Keratinocyte (primary cell): ENCODE measurements at regions not wholly inside any gene's neighbourhood (a gene's known extent, or its start where the extent isn't known, plus 50 kb on each side); places are given as distances from the start of the nearest gene placed in this dataset.
A peak's percentile ranks its signal among the peaks of the same experiment; 100 is the strongest.

Experiments used
- DNase-seq: peaks from one replicate; pipeline ENCODE4 v3.0.0-alpha.2; 2011; ENCODE audit warnings: low read depth, missing footprints, low spot score
- FAIRE-seq: peaks from 2 replicates; lab custom pipeline; 2011; peaks lifted over from hg19 to GRCh38; lab: Jason Lieb, UNC
- H2AFZ ChIP-seq: 2 replicates; pipeline ENCODE4 v1.6.0; 2012; ENCODE audit warnings: low read length, control low read depth, inconsistent platforms; ENCODE audit not compliant: control insufficient read depth
- H3K27ac ChIP-seq: 2 replicates; pipeline ENCODE4 v1.5.1; 2011; ENCODE audit warnings: low read length; ENCODE audit not compliant: control insufficient read depth, insufficient read depth
- H3K27me3 ChIP-seq: 3 replicates; pipeline ENCODE4 v1.6.0; 2011; ENCODE audit warnings: low read length; ENCODE audit not compliant: control insufficient read depth, insufficient read depth; ENCODE audit errors: extremely low read depth
- H3K36me3 ChIP-seq, 2 experiments: 2 replicates in 1 of 2; 3 replicates in 1 of 2; pipeline ENCODE4 v1.5.1; 2011; ENCODE audit warnings: low read length in 2 of 2, mild to moderate bottlenecking in 1 of 2; ENCODE audit not compliant: control insufficient read depth in 2 of 2, insufficient read depth in 2 of 2; ENCODE audit errors: extremely low read depth in 1 of 2
- H3K4me1 ChIP-seq: 3 replicates; pipeline ENCODE4 v1.5.1; 2011; ENCODE audit warnings: low read length; ENCODE audit not compliant: control insufficient read depth, insufficient read depth; ENCODE audit errors: extremely low read depth
- H3K4me2 ChIP-seq: 3 replicates; pipeline ENCODE4 v1.6.0; 2011; ENCODE audit warnings: low read depth, low read length; ENCODE audit not compliant: control insufficient read depth, insufficient read depth; ENCODE audit errors: extremely low read depth
- H3K4me3 ChIP-seq, 3 experiments: fragments of 200-600 bp in 1 of 3; sonication (generic) in 1 of 3; 2 replicates in 2 of 3; 3 replicates in 1 of 3; pipeline ENCODE4 v1.5.1; 2011 to 2016; ENCODE audit warnings: low read length in 3 of 3, mild to moderate bottlenecking in 3 of 3, control low read depth in 2 of 3, inconsistent platforms in 1 of 3, low read depth in 1 of 3, mixed read lengths in 1 of 3, mixed run types in 1 of 3, moderate library complexity in 1 of 3; ENCODE audit not compliant: control insufficient read depth in 2 of 3, insufficient read depth in 2 of 3; ENCODE audit errors: extremely low read depth in 1 of 3
- H3K79me2 ChIP-seq: 2 replicates; pipeline ENCODE4 v1.6.0; 2012; ENCODE audit warnings: low read length; ENCODE audit not compliant: control insufficient read depth, insufficient read depth
- H3K9ac ChIP-seq: 3 replicates; pipeline ENCODE4 v1.6.0; 2011; ENCODE audit warnings: low read length; ENCODE audit not compliant: control insufficient read depth, insufficient read depth; ENCODE audit errors: extremely low read depth
- H3K9me1 ChIP-seq: 3 replicates; pipeline ENCODE4 v1.6.0; 2011; ENCODE audit warnings: low read length; ENCODE audit not compliant: control insufficient read depth, insufficient read depth; ENCODE audit errors: extremely low read depth
- H3K9me3 ChIP-seq: 2 replicates; pipeline ENCODE4 v1.5.1; 2012; ENCODE audit warnings: low read depth, low read length; ENCODE audit not compliant: control insufficient read depth
- H4K20me1 ChIP-seq: 3 replicates; pipeline ENCODE4 v1.6.0; 2011; ENCODE audit warnings: low read length; ENCODE audit not compliant: control insufficient read depth, insufficient read depth; ENCODE audit errors: extremely low read depth
- EZH2 ChIP-seq: IDR thresholded peaks from one replicate; pipeline ENCODE4 v1.6.1; 2012; ENCODE audit warnings: inconsistent platforms, mild to moderate bottlenecking, low read length, moderate library complexity
- dilution Hi-C: fragments of 300-500 bp; cut with MboI; formaldehyde crosslinking; loops from one replicate; pipeline ENCODE4 v1.7.0; 2020; ENCODE audit warnings: low sequenced_read_pairs; ENCODE audit not compliant: extremely low pct_ligation_motif_present
- TF ChIP-seq, protein P1 (sequence below), 3 experiments: IDR thresholded peaks in 1 of 3; conservative IDR thresholded peaks in 1 of 3; optimal IDR thresholded peaks in 1 of 3; 2 replicates in 2 of 3; 3 replicates in 1 of 3; pipeline versions ENCODE3 to v1.5.1; 2011; ENCODE audit warnings: low read length in 3 of 3, mild to moderate bottlenecking in 3 of 3, moderate library complexity in 2 of 3, control low read depth in 1 of 3, inconsistent platforms in 1 of 3; ENCODE audit not compliant: insufficient read depth in 2 of 3; ENCODE audit errors: extremely low read depth in 1 of 3

DNA sequence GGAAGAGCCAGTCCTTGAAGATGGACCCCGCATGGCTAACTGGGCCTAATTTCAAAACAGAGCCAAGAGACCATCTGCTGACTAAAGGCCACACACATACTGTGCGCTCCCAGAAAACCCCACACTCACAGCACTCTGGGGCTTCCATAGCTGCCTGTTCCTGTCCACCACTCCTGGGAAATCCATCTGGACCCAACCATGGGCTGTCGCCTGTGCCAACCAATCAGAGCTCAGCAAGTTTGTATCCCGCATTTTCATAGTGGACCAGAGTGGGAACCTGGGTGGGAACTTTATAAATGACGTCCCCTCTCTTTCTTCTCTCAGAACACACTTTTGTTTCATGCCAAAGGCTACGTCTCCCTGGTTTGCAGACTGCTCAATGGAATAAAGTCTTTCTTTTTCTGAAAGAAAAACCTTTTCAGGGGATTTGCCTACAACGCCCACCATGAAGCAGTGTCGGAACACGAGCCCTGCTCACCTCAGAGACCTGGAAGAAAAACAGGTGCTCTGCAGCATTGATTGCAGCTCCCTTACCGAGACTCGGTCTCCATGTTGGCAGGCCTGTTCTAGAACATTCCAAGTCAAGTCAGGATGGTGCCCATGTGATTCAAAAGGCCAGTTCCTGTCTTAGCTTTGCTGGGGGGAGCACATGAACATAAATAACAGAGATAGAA lies 137.2 kb upstream of the GPC1 start:
- Histone ChIP-seq H3K79me2 (no peaks in the 10 kb centered on the region), H3K36me3 (no peaks in the 10 kb centered on the region), H3K9me3 (no peaks in the 10 kb centered on the region), H3K27ac (no peak overlapping the region), H3K4me3 (no peak overlapping the region), H3K9me1 (no peaks in the 10 kb centered on the region), H4K20me1 (no peaks in the 10 kb centered on the region), H3K4me1 (no peaks in the 10 kb centered on the region), H3K27me3 (peaks cover 15% of the 10 kb centered on the region), H3K4me2 (no peak overlapping the region), H3K9ac (no peak overlapping the region), H2AFZ (no peak overlapping the region)
- no peak for FAIRE-seq
- no peak for DNase-seq
- dilution Hi-C loops, result no loop called here
- TF ChIP-seq EZH2, result no peak
- TF ChIP-seq, protein P1, sequence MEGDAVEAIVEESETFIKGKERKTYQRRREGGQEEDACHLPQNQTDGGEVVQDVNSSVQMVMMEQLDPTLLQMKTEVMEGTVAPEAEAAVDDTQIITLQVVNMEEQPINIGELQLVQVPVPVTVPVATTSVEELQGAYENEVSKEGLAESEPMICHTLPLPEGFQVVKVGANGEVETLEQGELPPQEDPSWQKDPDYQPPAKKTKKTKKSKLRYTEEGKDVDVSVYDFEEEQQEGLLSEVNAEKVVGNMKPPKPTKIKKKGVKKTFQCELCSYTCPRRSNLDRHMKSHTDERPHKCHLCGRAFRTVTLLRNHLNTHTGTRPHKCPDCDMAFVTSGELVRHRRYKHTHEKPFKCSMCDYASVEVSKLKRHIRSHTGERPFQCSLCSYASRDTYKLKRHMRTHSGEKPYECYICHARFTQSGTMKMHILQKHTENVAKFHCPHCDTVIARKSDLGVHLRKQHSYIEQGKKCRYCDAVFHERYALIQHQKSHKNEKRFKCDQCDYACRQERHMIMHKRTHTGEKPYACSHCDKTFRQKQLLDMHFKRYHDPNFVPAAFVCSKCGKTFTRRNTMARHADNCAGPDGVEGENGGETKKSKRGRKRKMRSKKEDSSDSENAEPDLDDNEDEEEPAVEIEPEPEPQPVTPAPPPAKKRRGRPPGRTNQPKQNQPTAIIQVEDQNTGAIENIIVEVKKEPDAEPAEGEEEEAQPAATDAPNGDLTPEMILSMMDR (optimal IDR thresholded peaks at IDR 0.05 in 1 of 3, IDR thresholded peaks at IDR 0.05 in 1 of 3, conservative IDR thresholded peaks at IDR 0.05 in 1 of 3; ENCODE audit: extremely low read depth in 1 of 3, insufficient read depth in 2 of 3, low read length in 3 of 3), result no peak

DNA sequence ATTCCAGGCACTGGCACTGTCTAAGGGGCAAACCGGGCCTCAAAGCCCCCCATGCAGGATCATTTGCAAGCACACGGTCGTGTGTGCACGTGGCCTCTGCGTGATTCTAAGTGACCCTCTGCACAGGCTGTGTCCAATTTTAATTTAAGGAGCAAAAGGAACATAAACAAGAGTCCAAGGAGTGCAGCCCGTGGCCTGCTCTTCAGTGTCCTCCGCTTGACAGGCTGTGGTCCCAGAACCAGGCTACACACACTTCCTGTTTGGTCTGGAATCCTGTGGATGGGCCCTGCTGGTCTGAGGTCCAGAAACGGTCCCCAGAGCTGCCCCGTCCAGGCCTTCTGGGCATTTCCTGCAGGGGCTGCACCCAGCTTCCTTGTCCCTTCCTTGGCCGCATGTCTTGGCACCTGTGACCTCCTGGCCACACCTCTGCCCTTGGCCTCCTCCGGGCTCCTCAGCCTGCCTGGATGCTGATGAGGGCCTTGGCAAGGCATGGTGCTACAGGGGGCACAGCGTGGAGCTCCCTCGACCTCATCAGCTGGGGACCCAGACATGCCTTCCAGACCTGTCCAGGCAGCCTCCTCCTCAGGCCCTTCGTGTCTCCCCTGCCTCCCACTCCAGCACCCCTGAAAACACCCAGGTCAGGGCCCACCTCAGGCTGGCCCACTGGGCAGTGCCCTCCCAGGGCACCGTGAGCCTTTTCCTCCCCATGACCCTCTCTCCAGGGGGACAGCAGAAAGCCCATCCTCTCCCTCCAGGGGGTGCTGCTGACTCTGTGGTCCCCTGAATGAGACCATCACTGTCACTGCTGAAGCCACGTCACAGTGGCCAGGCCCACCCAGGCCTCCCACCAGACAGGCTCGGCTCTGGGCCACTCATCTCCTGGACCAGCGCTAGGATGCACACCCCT lies 136.4 kb upstream of the GPC1 start:
- no peak overlapping the region for H2AFZ ChIP-seq
- no peaks in the 10 kb centered on the region for H3K79me2 ChIP-seq
- FAIRE-seq (no peak), DNase-seq (no peak)
- no peaks in the 10 kb centered on the region for H3K4me1 ChIP-seq
- H3K36me3 ChIP-seq, result no peaks in the 10 kb centered on the region
- H4K20me1 ChIP-seq, result no peaks in the 10 kb centered on the region
- dilution Hi-C loops, result no loop called here
- no peak overlapping the region for H3K4me3 ChIP-seq
- H3K4me2 ChIP-seq, result no peak overlapping the region
- no peaks in the 10 kb centered on the region for H3K9me3 ChIP-seq
- H3K9me1 ChIP-seq, result no peaks in the 10 kb centered on the region
- H3K27ac ChIP-seq, result no peak overlapping the region
- H3K27me3 ChIP-seq, result peaks cover 11% of the 10 kb centered on the region
- no peak overlapping the region for H3K9ac ChIP-seq
- TF ChIP-seq, protein P1 (optimal IDR thresholded peaks at IDR 0.05 in 1 of 3, IDR thresholded peaks at IDR 0.05 in 1 of 3, conservative IDR thresholded peaks at IDR 0.05 in 1 of 3; ENCODE audit: extremely low read depth in 1 of 3, insufficient read depth in 2 of 3, low read length in 3 of 3), result peak in 1 of 3 experiments; percentile 7
- no peak for TF ChIP-seq EZH2
